SIG-M5 treated with dmso at 0.1 percent for 504 hours (cell line): ENCODE measurements at regions not wholly inside any gene's neighbourhood (a gene's known extent, or its start where the extent isn't known, plus 50 kb on each side); places are given as distances from the start of the nearest gene placed in this dataset.

Experiments used
- DNase-seq: peaks from one replicate; lab custom pipeline; 2025; ENCODE audit not compliant: unreplicated experiment; lab: John Stamatoyannopoulos, UW

GRCh38 chr10:44244745-44245600, 139.9 kb downstream of the CXCL12 start:
- DNase-seq: no peak

DNA sequence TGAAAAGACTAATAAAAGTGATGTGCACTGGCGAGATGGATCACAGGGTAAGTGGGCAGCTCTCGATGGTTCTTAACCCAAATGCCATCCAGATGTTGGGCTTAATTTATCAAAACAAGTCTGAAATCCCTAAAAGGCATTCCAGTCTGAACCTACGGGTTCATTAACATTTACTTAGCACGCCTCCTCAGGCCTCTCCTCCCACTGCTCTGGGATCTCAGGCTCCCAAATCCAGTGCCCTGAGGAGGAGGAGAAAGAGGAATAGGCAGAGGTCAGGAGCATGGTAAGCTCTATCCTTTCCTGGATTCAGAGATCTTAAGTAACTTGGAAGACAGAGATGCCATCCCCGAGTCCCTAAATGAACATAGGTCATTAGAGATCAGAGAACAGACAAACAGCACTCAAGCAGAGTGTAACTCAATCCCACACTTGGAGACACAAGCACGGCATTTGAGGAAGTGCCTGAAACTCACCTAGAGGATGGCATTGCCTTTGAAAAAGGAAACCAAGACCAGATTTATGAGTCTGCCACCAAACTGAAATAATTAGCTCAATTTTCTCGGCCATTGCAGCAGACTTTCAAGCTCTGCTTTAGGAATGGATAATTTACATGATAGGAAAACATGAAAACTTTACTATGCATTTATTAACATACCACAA, 140.9 kb downstream of the CXCL12 start:
- DNase-seq: no peak

DNA sequence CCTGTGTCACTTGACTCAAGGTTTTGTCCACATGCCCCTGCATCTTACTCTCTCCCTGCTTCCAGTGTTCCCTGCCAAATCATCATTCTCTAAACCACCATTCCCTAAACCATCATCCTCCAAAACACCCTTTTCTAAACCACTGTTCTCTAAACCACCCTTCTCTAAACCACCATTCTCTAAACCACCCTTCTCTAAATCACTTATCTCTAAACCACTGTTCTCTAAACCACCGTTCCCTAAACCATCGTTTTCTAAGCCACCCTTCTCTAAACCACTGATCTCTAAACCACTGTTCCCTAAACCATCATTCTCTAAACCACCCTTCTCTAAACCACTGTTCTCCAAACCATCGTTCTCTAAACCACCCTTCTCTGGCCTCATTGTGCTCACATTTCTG, 142.1 kb downstream of the CXCL12 start:
- no peak for DNase-seq

- no peak for DNase-seq
Measured at GRCh38 chr10:44242091-44242490, 142.8 kb downstream of the CXCL12 start.

DNA sequence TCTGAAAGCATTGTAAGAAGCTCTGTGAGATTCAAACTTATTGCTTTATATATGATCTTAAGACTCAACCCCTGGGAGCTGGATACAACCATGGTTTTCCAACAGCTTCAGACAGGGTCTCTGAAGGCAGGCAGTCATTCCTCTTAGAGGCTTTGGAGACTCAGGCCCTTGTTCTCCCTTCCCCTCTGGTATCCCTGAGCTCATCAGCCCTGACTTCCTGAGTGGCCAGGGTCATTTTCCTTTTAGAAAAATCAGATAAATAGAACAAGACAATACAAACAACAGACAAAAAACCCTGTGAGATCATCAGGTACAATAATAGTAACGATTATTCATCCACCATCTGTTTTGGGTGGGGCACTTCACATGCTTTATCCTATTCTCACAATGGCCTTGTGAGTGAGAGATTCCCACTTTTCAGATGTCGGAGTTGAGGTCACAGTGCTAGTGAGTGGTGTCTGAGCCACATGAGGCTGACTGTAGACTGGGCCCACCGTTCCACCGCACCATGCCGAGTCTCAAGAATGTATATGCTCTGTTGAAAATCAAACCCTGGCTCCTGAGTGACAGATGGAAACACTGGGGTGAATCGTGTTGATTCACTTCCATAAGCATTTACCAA, 144.2 kb downstream of the CXCL12 start:
- no peak for DNase-seq

DNA sequence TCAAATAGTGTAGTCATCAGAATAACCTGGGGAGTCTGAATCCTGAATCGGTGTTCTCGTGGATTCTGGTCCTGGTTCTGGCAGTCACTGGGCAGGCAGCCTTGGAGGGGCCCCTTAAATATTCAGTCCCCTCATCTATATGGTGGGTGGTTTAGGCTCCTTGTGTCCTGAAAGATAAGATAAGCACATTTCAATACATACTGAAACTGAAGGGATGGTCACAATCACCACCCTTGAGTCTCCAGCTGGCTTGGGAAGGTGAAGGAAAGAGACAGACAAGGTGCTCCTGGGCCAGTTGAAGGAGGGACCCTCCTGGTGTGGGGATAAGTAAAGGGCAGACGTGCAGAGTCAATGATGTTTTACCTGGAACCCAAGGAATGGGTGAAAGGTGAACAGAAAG, 146.7 kb downstream of the CXCL12 start:
- no peak for DNase-seq

DNA sequence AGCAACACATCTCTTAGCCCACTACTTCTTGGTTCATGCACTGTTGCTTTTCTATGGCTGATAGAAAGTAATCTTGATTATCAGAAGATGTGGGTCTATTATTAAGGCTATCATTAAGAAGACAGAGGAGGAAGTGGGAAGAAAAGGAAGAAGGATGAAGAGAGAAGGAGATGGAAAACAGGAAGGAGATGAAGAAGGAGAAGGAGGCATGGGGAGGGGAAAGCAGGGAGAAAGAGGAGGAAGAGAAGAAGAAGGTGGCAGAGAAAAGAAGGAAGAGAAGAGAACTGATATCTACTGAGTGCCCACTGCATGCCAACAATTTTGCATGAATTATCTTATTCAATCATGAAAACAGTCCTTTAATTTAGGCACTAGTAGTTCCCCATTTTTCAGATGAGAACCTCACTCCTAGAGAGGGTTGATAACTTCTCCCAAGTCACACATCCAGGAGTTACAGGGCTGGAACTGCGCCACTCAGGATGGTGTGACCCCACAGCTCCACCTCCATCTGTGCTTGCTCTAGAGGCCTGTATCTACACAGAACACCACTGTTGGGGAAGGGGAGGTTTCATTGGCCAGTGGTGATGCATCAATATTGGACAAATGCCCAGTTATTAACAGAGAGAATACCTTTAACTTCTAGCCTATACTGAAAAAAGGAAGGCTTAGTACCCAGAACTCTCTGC, 147.4 kb downstream of the CXCL12 start:
- DNase-seq: no peak

- DNase-seq: no peak
Measured at GRCh38 chr10:44235363-44235762, 149.5 kb downstream of the CXCL12 start.

DNA sequence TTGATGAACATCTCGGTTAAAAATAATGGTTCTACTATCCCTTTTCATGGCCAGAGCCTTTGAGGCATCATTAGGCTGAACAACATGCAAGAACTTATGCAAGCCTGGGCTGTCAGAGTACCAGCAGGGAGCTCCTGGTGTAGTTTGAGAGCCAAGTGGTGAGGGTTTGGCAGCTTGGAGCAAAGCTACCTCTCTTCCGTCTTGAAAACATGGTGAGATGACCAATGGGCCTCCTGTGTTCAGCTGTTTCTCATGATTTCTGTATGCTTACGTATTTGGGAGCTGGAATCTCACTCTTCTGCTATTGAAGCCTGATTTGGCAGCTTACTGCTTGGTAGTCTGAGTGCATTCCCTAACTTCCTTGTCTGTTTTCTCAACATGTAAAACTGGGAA, 150.4 kb downstream of the CXCL12 start:
- DNase-seq: no peak

GRCh38 chr10:44233561-44234482, 151.1 kb downstream of the CXCL12 start:
- DNase-seq: no peak

GRCh38 chr10:44217274-44217820, 167.6 kb downstream of the CXCL12 start:
- DNase-seq: no peak

DNA sequence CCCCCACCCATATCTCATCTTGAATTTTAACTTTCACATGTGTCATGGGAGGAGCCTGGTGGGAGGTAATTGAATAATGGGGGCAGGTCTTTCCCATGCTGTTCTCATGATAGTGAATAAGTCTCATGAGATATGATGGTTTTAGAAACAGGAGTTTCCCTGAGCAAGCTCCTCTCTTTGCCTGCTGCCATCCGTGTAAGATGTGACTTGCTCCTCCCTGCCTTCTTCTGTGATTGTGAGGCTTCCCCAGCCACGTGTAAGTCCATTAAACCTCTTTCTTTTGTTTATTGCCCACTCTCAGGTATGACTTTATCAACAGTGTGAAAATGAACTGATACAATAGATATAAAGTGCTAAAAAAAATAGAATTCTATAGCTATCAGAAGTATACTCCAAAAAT, 168.8 kb downstream of the CXCL12 start:
- no peak for DNase-seq

- no peak for DNase-seq
Measured at GRCh38 chr10:44209811-44210210, 175.1 kb downstream of the CXCL12 start.

GRCh38 chr10:44207160-44207559, 177.7 kb downstream of the CXCL12 start:
- no peak for DNase-seq

GRCh38 chr10:44206127-44206818, 178.6 kb downstream of the CXCL12 start:
- DNase-seq: no peak

DNA sequence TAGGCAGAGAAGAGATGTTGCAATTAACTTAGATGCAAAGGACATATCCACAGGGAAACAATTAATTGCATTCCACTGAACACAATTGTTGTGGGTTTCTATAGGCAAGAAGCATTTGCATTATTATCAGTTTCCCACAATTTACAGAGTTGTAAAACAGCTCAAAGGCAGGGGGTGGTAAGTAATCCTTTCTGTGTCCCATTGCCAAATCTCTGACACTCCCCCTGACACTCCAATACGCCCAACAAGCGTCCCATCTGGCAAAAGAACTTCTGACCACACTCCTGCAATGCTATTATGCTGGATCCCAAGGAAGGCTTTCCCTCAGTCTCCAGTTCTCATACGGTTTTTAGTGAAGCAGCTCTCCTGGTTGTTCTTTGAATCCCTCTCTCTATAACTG, 179.8 kb downstream of the CXCL12 start:
- DNase-seq: no peak

GRCh38 chr10:44203535-44203934, 181.4 kb downstream of the CXCL12 start:
- DNase-seq: no peak

- no peak for DNase-seq
Measured at GRCh38 chr10:44202952-44203351, 181.9 kb downstream of the CXCL12 start.

DNA sequence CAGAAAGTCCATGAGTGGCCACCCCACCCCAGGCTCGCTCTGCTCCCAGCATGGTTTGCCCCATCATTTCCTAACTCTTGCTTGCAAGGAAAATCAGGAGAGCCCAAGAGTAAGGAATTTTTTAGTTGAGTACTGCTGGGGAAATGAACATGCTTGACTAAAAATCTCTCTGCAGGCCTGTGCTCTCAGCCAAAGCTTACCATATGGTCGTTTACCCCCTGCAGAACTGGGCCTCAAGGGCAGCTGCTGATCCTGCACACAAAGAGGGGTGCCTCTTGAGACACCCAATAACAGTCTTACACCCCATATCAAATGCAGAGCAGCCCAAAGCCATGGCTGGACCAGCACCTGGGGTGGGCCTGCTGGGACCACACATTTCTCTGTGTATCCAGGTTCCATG, 183.2 kb downstream of the CXCL12 start:
- DNase-seq: no peak

GRCh38 chr10:44201011-44201410, 183.9 kb downstream of the CXCL12 start:
- DNase-seq: no peak
